ENCODE measurements at regions not wholly inside any gene's neighbourhood (a gene's known extent, or its start where the extent isn't known, plus 50 kb on each side); places are given as distances from the start of the nearest gene placed in this dataset.

GRCh38 chr13:47036294-47037008 lies 139.6 kb upstream of the HTR2A start:
- TF ChIP-seq SMC3 (IDR thresholded peaks at IDR 0.05; ENCODE audit: low read depth, low read length) (no peak), CEBPB (IDR thresholded peaks at IDR 0.05; ENCODE audit: low read depth, low read length) (no peak), NFE2L2 (IDR thresholded peaks at IDR 0.05; ENCODE audit: low read depth, low read length) (no peak), MAZ (IDR thresholded peaks at IDR 0.05; ENCODE audit: borderline replicate concordance, low read depth, low read length) (no peak), MXI1 (IDR thresholded peaks at IDR 0.05; ENCODE audit: borderline replicate concordance, low read depth, low read length) (no peak), POLR2A (IDR thresholded peaks at IDR 0.05; ENCODE audit: low read depth, low read length) (no peak)
- TF ChIP-seq, protein P1, sequence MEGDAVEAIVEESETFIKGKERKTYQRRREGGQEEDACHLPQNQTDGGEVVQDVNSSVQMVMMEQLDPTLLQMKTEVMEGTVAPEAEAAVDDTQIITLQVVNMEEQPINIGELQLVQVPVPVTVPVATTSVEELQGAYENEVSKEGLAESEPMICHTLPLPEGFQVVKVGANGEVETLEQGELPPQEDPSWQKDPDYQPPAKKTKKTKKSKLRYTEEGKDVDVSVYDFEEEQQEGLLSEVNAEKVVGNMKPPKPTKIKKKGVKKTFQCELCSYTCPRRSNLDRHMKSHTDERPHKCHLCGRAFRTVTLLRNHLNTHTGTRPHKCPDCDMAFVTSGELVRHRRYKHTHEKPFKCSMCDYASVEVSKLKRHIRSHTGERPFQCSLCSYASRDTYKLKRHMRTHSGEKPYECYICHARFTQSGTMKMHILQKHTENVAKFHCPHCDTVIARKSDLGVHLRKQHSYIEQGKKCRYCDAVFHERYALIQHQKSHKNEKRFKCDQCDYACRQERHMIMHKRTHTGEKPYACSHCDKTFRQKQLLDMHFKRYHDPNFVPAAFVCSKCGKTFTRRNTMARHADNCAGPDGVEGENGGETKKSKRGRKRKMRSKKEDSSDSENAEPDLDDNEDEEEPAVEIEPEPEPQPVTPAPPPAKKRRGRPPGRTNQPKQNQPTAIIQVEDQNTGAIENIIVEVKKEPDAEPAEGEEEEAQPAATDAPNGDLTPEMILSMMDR (conservative IDR thresholded peaks at IDR 0.05; ENCODE audit: low read depth, low read length), result no peak
